D341Med (cell line): ENCODE measurements at regions not wholly inside any gene's neighbourhood (a gene's known extent, or its start where the extent isn't known, plus 50 kb on each side); places are given as distances from the start of the nearest gene placed in this dataset.
A peak's percentile ranks its signal among the peaks of the same experiment; 100 is the strongest.
"Not testable (repeated sequence)": the region's sequence is repeated elsewhere in the genome, so short reads cannot be mapped to it uniquely, and the experiment has no call there.

Experiments
- DNase-seq: peaks from one replicate; pipeline ENCODE4 v3.0.0; 2012; ENCODE audit warnings: low spot score

DNA sequence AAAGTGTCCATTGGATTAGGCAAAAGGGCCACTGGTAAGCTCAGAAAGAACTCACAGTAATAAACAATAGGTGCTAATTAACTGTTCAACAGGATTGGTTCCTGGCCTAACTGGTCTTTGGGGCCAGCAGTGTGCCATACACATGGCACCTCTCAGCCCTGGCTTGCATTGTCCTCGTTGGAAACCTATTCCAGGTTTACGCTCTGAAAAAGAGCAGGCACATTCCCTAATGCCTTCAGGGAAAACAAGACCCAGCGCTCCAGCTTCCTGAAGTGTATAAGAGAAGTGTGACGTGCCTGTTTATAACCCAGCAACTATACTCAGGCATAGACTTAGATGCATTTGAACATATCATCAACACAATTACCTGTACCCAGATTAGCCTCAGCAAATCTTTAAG, 51.9 kb upstream of the RBM47 start:
- DNase-seq, result peak; percentile 49

DNA sequence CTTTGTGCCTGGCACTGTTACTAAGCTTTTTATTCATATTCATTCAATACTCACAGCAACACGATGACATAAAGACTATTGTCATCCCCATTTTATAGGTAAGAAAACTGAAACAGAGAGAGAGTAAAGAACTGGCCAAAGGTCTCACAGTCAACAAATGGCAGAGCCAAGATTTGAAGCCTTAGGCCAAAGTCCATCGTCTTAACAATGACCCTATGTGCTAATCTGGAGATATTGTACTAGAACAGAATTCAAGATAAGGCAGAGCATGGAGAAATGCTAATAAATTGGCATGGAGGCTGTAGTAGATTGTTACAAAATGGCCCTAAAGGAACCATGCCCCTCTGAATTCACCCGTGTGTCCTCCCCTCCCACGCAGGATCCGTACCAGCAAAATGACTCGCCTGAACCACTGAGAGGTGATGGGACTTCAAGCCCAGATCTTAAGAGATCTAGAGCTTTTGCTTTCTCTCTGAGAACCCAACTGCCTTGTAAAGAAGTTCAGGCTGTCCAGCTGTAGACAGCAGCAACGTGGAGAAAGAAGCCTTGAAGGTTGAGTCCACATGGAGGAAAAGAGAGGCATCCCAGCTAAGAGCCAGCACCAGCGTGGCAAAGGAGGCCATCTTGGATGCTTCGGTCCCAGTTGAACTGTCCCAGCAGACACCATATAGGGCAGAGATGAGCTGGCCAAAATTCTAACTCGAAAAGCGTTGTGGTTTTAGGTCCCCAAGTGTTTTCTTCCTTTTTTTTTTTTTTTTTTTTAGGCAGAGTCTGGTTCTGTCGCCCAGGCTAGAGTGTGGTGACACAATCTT, 52.8 kb upstream of the RBM47 start:
- DNase-seq, result no peak

- DNase-seq, result not testable (repeated sequence)
Measured at GRCh38 chr4:40683536-40684145, 54.0 kb upstream of the RBM47 start.

- DNase-seq, result no peak
Measured at GRCh38 chr4:40684404-40684803, 54.7 kb upstream of the RBM47 start.

- no peak for DNase-seq
Measured at GRCh38 chr4:40685300-40685699, 55.6 kb upstream of the RBM47 start.

DNA sequence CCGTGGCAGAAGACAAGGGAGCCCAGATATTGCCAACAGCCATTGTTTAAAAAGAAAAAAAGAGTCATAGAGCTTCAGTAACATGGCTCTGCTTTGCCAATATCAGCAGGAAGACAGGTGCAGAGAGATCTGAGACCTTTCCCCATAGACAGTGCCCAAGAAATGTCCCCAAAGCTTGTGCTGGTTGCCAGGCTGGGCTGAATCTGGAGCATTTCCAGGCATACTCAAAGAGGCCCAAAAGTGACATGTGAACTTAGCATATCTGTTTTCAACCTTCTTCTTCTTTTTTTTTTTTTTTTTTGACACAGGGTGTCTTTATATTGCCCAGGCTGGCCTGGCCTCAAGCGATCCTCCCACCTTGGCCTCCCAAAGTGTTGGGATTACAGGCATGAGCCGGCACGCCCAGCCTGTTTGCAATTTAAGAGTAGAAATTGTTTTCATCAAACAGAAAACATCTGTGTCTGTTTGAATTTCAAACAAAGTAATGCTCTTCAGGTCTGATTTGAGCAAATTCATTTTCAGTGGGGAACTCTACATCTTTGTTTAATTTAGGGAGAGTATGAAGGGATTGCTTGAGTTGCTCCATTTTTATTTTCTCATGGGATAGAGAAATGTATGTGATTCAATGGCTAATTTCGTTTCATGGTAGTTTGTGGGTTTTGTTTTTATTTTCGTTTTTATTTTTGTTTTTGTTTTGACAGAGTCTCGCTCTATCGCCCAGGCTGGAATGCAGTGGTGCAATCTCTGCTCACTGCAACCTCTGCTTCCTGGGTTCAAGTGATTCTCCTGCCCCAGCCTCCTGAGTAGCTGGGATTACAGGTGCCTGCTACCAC, 56.6 kb upstream of the RBM47 start:
- no peak for DNase-seq

- DNase-seq, result no peak
Measured at GRCh38 chr4:40687676-40688389, 58.2 kb upstream of the RBM47 start.

GRCh38 chr4:40688446-40689095, 58.9 kb upstream of the RBM47 start:
- DNase-seq, result no peak

DNA sequence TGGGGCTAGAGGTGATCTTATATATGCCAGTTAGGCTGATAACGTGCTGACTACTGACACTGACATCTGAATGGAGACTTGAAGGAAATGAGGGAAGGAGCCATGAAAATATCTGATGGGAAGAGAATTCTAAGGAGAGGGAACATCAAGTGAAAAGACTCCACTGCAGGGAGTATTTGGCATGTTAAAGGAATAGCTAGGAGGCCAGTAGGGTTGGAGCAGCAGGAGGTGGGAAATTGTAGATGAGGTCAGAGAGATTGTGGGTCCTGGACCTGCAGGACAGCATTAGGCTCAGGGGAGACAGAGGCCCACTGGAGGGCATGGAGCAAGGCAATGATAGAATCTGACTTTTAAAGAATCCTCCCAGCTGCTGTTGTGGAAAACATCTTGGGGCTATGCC, 55.8 kb upstream of the NSUN7 start:
- DNase-seq, result no peak

GRCh38 chr4:40697476-40697875, 52.3 kb upstream of the NSUN7 start:
- not testable (repeated sequence) for DNase-seq

GRCh38 chr4:40698733-40699132, 51.0 kb upstream of the NSUN7 start:
- DNase-seq, result no peak

GRCh38 chr4:40699648-40700047, 50.1 kb upstream of the NSUN7 start:
- DNase-seq, result no peak
